ENCODE measurements at regions not wholly inside any gene's neighbourhood (a gene's known extent, or its start where the extent isn't known, plus 50 kb on each side); places are given as distances from the start of the nearest gene placed in this dataset.
"Not testable (repeated sequence)": the region's sequence is repeated elsewhere in the genome, so short reads cannot be mapped to it uniquely, and the experiment has no call there.

- H3K4me3 ChIP-seq (ENCODE audit: low read depth, low read length): no peak overlapping the region
- Mint-ChIP-seq H3K4me1 (no peaks in the 10 kb centered on the region), H3K27ac (no peak overlapping the region), H3K27me3 (no peaks in the 10 kb centered on the region), H3K4me3 (no peak overlapping the region), H3K9me3 (peaks cover 0 to 25% (median 4%) of the 10 kb centered on the region in 7 donors), H3K36me3 (no peaks in the 10 kb centered on the region)
- H3K27ac ChIP-seq (ENCODE audit: insufficient read depth, low read length, poor library complexity, severe bottlenecking): no peak overlapping the region
- ATAC-seq (ENCODE audit: low read depth in 2 of 2): no peak
- H3K27me3 ChIP-seq (ENCODE audit: control insufficient read depth, insufficient read depth, low read length): no peaks in the 10 kb centered on the region
- H3K9me3 ChIP-seq (ENCODE audit: control insufficient read depth in 2 of 2, low read length in 2 of 2): peaks cover 0 to 9% of the 10 kb centered on the region in 2 experiments
- no peaks in the 10 kb centered on the region for H3K36me3 ChIP-seq (ENCODE audit: control insufficient read depth, insufficient read depth, low read length)
- no peak for DNase-seq
- H3K4me1 ChIP-seq (ENCODE audit: control insufficient read depth, insufficient read depth, low read length, poor library complexity, severe bottlenecking): no peaks in the 10 kb centered on the region
Measured at GRCh38 chr5:120817044-120817985, 353.2 kb downstream of the PRR16 start.

GRCh38 chr5:120818128-120818527 is 354.0 kb downstream of the PRR16 start:
- DNase-seq: no peak
- no peaks in the 10 kb centered on the region for H3K36me3 Mint-ChIP-seq
- H3K9me3 Mint-ChIP-seq: peaks cover 0 to 25% (median 4%) of the 10 kb centered on the region in 7 donors
- no peaks in the 10 kb centered on the region for H3K27me3 Mint-ChIP-seq
- ATAC-seq (ENCODE audit: low read depth in 2 of 2): no peak
- Histone ChIP-seq H3K27ac (ENCODE audit: insufficient read depth, low read length, poor library complexity, severe bottlenecking) (no peak overlapping the region), H3K27me3 (ENCODE audit: control insufficient read depth, insufficient read depth, low read length) (no peaks in the 10 kb centered on the region), H3K9me3 (ENCODE audit: control insufficient read depth in 2 of 2, low read length in 2 of 2) (peaks cover 2 to 9% of the 10 kb centered on the region in 2 experiments), H3K36me3 (ENCODE audit: control insufficient read depth, insufficient read depth, low read length) (no peaks in the 10 kb centered on the region), H3K4me3 (ENCODE audit: low read depth, low read length) (no peak overlapping the region), H3K4me1 (ENCODE audit: control insufficient read depth, insufficient read depth, low read length, poor library complexity, severe bottlenecking) (no peaks in the 10 kb centered on the region)
- H3K4me1 Mint-ChIP-seq: no peaks in the 10 kb centered on the region
- H3K4me3 Mint-ChIP-seq: no peak overlapping the region
- H3K27ac Mint-ChIP-seq: no peak overlapping the region

- ATAC-seq (ENCODE audit: low read depth in 2 of 2): no peak
- no peak overlapping the region for H3K4me3 ChIP-seq (ENCODE audit: low read depth, low read length)
- H3K27ac Mint-ChIP-seq: no peak overlapping the region
- H3K27me3 Mint-ChIP-seq: no peaks in the 10 kb centered on the region
- no peaks in the 10 kb centered on the region for H3K36me3 ChIP-seq (ENCODE audit: control insufficient read depth, insufficient read depth, low read length)
- H3K4me1 ChIP-seq (ENCODE audit: control insufficient read depth, insufficient read depth, low read length, poor library complexity, severe bottlenecking): no peaks in the 10 kb centered on the region
- H3K9me3 ChIP-seq (ENCODE audit: control insufficient read depth in 2 of 2, low read length in 2 of 2): peaks cover 0 to 2% of the 10 kb centered on the region in 2 experiments
- H3K27ac ChIP-seq (ENCODE audit: insufficient read depth, low read length, poor library complexity, severe bottlenecking): no peak overlapping the region
- H3K4me3 Mint-ChIP-seq: no peak overlapping the region
- H3K9me3 Mint-ChIP-seq: peaks cover 0 to 8% (median 3%) of the 10 kb centered on the region in 7 donors
- DNase-seq: no peak
- H3K4me1 Mint-ChIP-seq: no peaks in the 10 kb centered on the region
- no peaks in the 10 kb centered on the region for H3K27me3 ChIP-seq (ENCODE audit: control insufficient read depth, insufficient read depth, low read length)
- no peaks in the 10 kb centered on the region for H3K36me3 Mint-ChIP-seq
Measured at GRCh38 chr5:120823328-120823727, 359.2 kb downstream of the PRR16 start.

GRCh38 chr5:120831646-120832045 is 367.5 kb downstream of the PRR16 start:
- H3K9me3 Mint-ChIP-seq; H3K4me1 ChIP-seq (ENCODE audit: control insufficient read depth, insufficient read depth, low read length, poor library complexity, severe bottlenecking); H3K36me3 ChIP-seq (ENCODE audit: control insufficient read depth, insufficient read depth, low read length); H3K27ac Mint-ChIP-seq; H3K27ac ChIP-seq (ENCODE audit: insufficient read depth, low read length, poor library complexity, severe bottlenecking); H3K4me3 ChIP-seq (ENCODE audit: low read depth, low read length); ATAC-seq (ENCODE audit: low read depth in 2 of 2); H3K27me3 Mint-ChIP-seq; H3K4me1 Mint-ChIP-seq; H3K4me3 Mint-ChIP-seq; H3K27me3 ChIP-seq (ENCODE audit: control insufficient read depth, insufficient read depth, low read length); DNase-seq; H3K36me3 Mint-ChIP-seq; H3K9me3 ChIP-seq (ENCODE audit: control insufficient read depth in 2 of 2, low read length in 2 of 2): not testable (repeated sequence)

- Histone ChIP-seq H3K4me3 (ENCODE audit: low read depth, low read length) (no peak overlapping the region), H3K27me3 (ENCODE audit: control insufficient read depth, insufficient read depth, low read length) (no peaks in the 10 kb centered on the region), H3K9me3 (ENCODE audit: control insufficient read depth in 2 of 2, low read length in 2 of 2) (no peaks in the 10 kb centered on the region), H3K4me1 (ENCODE audit: control insufficient read depth, insufficient read depth, low read length, poor library complexity, severe bottlenecking) (no peaks in the 10 kb centered on the region), H3K27ac (ENCODE audit: insufficient read depth, low read length, poor library complexity, severe bottlenecking) (no peak overlapping the region), H3K36me3 (ENCODE audit: control insufficient read depth, insufficient read depth, low read length) (no peaks in the 10 kb centered on the region)
- Mint-ChIP-seq H3K27me3 (no peaks in the 10 kb centered on the region), H3K36me3 (no peaks in the 10 kb centered on the region), H3K27ac (no peak overlapping the region), H3K4me1 (no peaks in the 10 kb centered on the region), H3K4me3 (no peak overlapping the region), H3K9me3 (peaks cover 0 to 10% (median 4%) of the 10 kb centered on the region in 7 donors)
- no peak for ATAC-seq (ENCODE audit: low read depth in 2 of 2)
- DNase-seq: no peak
Measured at GRCh38 chr5:120841830-120842229, 377.7 kb downstream of the PRR16 start.

- DNase-seq (no peak), ATAC-seq (ENCODE audit: low read depth in 2 of 2) (no peak)
Measured at GRCh38 chr5:120843390-120843980, 379.4 kb downstream of the PRR16 start.

GRCh38 chr5:120848883-120849282 is 384.8 kb downstream of the PRR16 start:
- ATAC-seq (ENCODE audit: low read depth in 2 of 2): no peak
- no peak overlapping the region for H3K4me3 ChIP-seq (ENCODE audit: low read depth, low read length)
- H3K36me3 ChIP-seq (ENCODE audit: control insufficient read depth, insufficient read depth, low read length): no peaks in the 10 kb centered on the region
- Mint-ChIP-seq H3K27ac (no peak overlapping the region), H3K4me3 (no peak overlapping the region), H3K9me3 (peaks cover 0 to 8% (median 2%) of the 10 kb centered on the region in 7 donors), H3K36me3 (no peaks in the 10 kb centered on the region), H3K27me3 (no peaks in the 10 kb centered on the region), H3K4me1 (peaks cover 0 to 2% (median 0%) of the 10 kb centered on the region in 4 donors)
- H3K27ac ChIP-seq (ENCODE audit: insufficient read depth, low read length, poor library complexity, severe bottlenecking): no peak overlapping the region
- no peaks in the 10 kb centered on the region for H3K9me3 ChIP-seq (ENCODE audit: control insufficient read depth in 2 of 2, low read length in 2 of 2)
- H3K27me3 ChIP-seq (ENCODE audit: control insufficient read depth, insufficient read depth, low read length): no peaks in the 10 kb centered on the region
- H3K4me1 ChIP-seq (ENCODE audit: control insufficient read depth, insufficient read depth, low read length, poor library complexity, severe bottlenecking): no peaks in the 10 kb centered on the region
- DNase-seq: no peak

More at GRCh38 chr5:120843390-120843980, 379.4 kb downstream of the PRR16 start:
- no peaks in the 10 kb centered on the region for H3K9me3 ChIP-seq (ENCODE audit: control insufficient read depth in 2 of 2, low read length in 2 of 2)
- no peaks in the 10 kb centered on the region for H3K27me3 ChIP-seq (ENCODE audit: control insufficient read depth, insufficient read depth, low read length)
- H3K4me1 ChIP-seq (ENCODE audit: control insufficient read depth, insufficient read depth, low read length, poor library complexity, severe bottlenecking): no peaks in the 10 kb centered on the region
- H3K36me3 Mint-ChIP-seq: no peaks in the 10 kb centered on the region
- no peak overlapping the region for H3K4me3 Mint-ChIP-seq
- peaks cover 0 to 14% (median 4%) of the 10 kb centered on the region in 7 donors for H3K9me3 Mint-ChIP-seq
- no peak overlapping the region for H3K27ac Mint-ChIP-seq
- no peak overlapping the region for H3K27ac ChIP-seq (ENCODE audit: insufficient read depth, low read length, poor library complexity, severe bottlenecking)
- peaks cover 0 to 2% (median 0%) of the 10 kb centered on the region in 4 donors for H3K4me1 Mint-ChIP-seq
- no peaks in the 10 kb centered on the region for H3K36me3 ChIP-seq (ENCODE audit: control insufficient read depth, insufficient read depth, low read length)
- no peak overlapping the region for H3K4me3 ChIP-seq (ENCODE audit: low read depth, low read length)
- H3K27me3 Mint-ChIP-seq: no peaks in the 10 kb centered on the region
